ENCODE measurements at regions not wholly inside any gene's neighbourhood (a gene's known extent, or its start where the extent isn't known, plus 50 kb on each side); places are given as distances from the start of the nearest gene placed in this dataset.
A peak's percentile ranks its signal among the peaks of the same experiment; 100 is the strongest.

GRCh38 chr20:53879048-53879684 is 191.2 kb downstream of the BCAS1 start:
- Mint-ChIP-seq H3K4me3 (no peak overlapping the region), H3K9me3 (peaks cover 0 to 4% (median 0%) of the 10 kb centered on the region in 11 donors), H3K27ac (peak overlapping the region in 2 of 9 donors; percentile 23 to 35), H3K27me3 (no peaks in the 10 kb centered on the region), H3K4me1 (peaks cover 0 to 29% (median 13%) of the 10 kb centered on the region in 7 donors), H3K36me3 (peaks cover 0 to 4% (median 0%) of the 10 kb centered on the region in 5 donors)
- Histone ChIP-seq H3K9me3 (ENCODE audit: control insufficient read depth in 2 of 3, low read length in 3 of 3) (no peaks in the 10 kb centered on the region), H3K27me3 (ENCODE audit: control insufficient read depth in 2 of 2, insufficient read depth in 2 of 2, low read length in 2 of 2) (no peaks in the 10 kb centered on the region), H3K4me3 (ENCODE audit: low read length) (no peak overlapping the region), H3K27ac (ENCODE audit: low read depth, low read length) (no peak overlapping the region), H3K36me3 (ENCODE audit: control insufficient read depth in 2 of 3, insufficient read depth in 3 of 3, low read length in 3 of 3) (no peaks in the 10 kb centered on the region), H3K4me1 (ENCODE audit: control insufficient read depth in 2 of 2, insufficient read depth in 2 of 2, low read length in 2 of 2) (peaks cover 0 to 3% of the 10 kb centered on the region in 2 donors)
- no peak for ATAC-seq
- POLR2A ChIA-PET: interaction anchor here (0.7 kb wide), 1 partner anchor 13 kb away, joined by 3 read pairs; no protein-coding TSS in a partner anchor
- intact Hi-C loops (cut with micrococcal nuclease): no loop called here
- CTCF ChIA-PET: interaction anchor here (1.9 kb wide), 1 partner anchor 37 kb away, joined by 5 read pairs; no protein-coding TSS in a partner anchor
- DNase-seq: no peak

GRCh38 chr20:53878262-53879047 is 191.9 kb downstream of the BCAS1 start:
- Mint-ChIP-seq H3K27ac (peak overlapping the region in 3 of 9 donors; percentile 6 to 23 (median 14)), H3K36me3 (peaks cover 0 to 4% (median 0%) of the 10 kb centered on the region in 5 donors), H3K4me3 (no peak overlapping the region), H3K4me1 (peaks cover 2 to 31% (median 15%) of the 10 kb centered on the region in 7 donors), H3K9me3 (peaks cover 0 to 4% (median 0%) of the 10 kb centered on the region in 11 donors), H3K27me3 (no peaks in the 10 kb centered on the region)
- no peak for DNase-seq
- ChIA-PET CTCF (interaction anchor here (1.9 kb wide), 1 partner anchor 37 kb away, joined by 5 read pairs; no protein-coding TSS in a partner anchor), POLR2A (no interaction called here)
- Histone ChIP-seq H3K27me3 (ENCODE audit: control insufficient read depth in 2 of 2, insufficient read depth in 2 of 2, low read length in 2 of 2) (no peaks in the 10 kb centered on the region), H3K36me3 (ENCODE audit: control insufficient read depth in 2 of 3, insufficient read depth in 3 of 3, low read length in 3 of 3) (no peaks in the 10 kb centered on the region), H3K4me3 (ENCODE audit: low read length) (no peak overlapping the region), H3K27ac (ENCODE audit: low read depth, low read length) (no peak overlapping the region), H3K4me1 (ENCODE audit: control insufficient read depth in 2 of 2, insufficient read depth in 2 of 2, low read length in 2 of 2) (peaks cover 4 to 5% of the 10 kb centered on the region in 2 donors), H3K9me3 (ENCODE audit: control insufficient read depth in 2 of 3, low read length in 3 of 3) (no peaks in the 10 kb centered on the region)
- intact Hi-C loops (cut with micrococcal nuclease): no loop called here
- ATAC-seq: no peak

GRCh38 chr20:53876956-53877355 is 193.4 kb downstream of the BCAS1 start:
- Mint-ChIP-seq H3K36me3 (no peaks in the 10 kb centered on the region), H3K27ac (peak overlapping the region in 3 of 9 donors; percentile 58 to 70 (median 62)), H3K4me1 (peaks cover 17 to 46% (median 30%) of the 10 kb centered on the region in 7 donors), H3K4me3 (no peak overlapping the region), H3K9me3 (peaks cover 0 to 5% (median 0%) of the 10 kb centered on the region in 11 donors), H3K27me3 (no peaks in the 10 kb centered on the region)
- CTCF ChIA-PET: interaction anchor here (0.7 kb wide), 1 partner anchor 121 kb away, joined by 3 read pairs; no protein-coding TSS in a partner anchor
- Histone ChIP-seq H3K27ac (ENCODE audit: low read depth, low read length) (no peak overlapping the region), H3K4me1 (ENCODE audit: control insufficient read depth in 2 of 2, insufficient read depth in 2 of 2, low read length in 2 of 2) (peaks cover 16 to 18% of the 10 kb centered on the region in 2 donors), H3K4me3 (ENCODE audit: low read length) (no peak overlapping the region), H3K27me3 (ENCODE audit: control insufficient read depth in 2 of 2, insufficient read depth in 2 of 2, low read length in 2 of 2) (no peaks in the 10 kb centered on the region), H3K36me3 (ENCODE audit: control insufficient read depth in 2 of 3, insufficient read depth in 3 of 3, low read length in 3 of 3) (no peaks in the 10 kb centered on the region), H3K9me3 (ENCODE audit: control insufficient read depth in 2 of 3, low read length in 3 of 3) (no peaks in the 10 kb centered on the region)
- POLR2A ChIA-PET: no interaction called here
- DNase-seq (no peak), ATAC-seq (no peak)
- intact Hi-C loops (cut with micrococcal nuclease): no loop called here

- H3K27ac Mint-ChIP-seq: peak overlapping the region in 3 of 9 donors; percentile 62 to 93 (median 70)
- ATAC-seq: no peak
- peak overlapping the region in 1 of 10 donors; percentile 38 for H3K4me3 Mint-ChIP-seq
- Histone ChIP-seq H3K27ac (ENCODE audit: low read depth, low read length) (no peak overlapping the region), H3K4me3 (ENCODE audit: low read length) (no peak overlapping the region), H3K36me3 (ENCODE audit: control insufficient read depth in 2 of 3, insufficient read depth in 3 of 3, low read length in 3 of 3) (no peaks in the 10 kb centered on the region), H3K9me3 (ENCODE audit: control insufficient read depth in 2 of 3, low read length in 3 of 3) (no peaks in the 10 kb centered on the region), H3K27me3 (ENCODE audit: control insufficient read depth in 2 of 2, insufficient read depth in 2 of 2, low read length in 2 of 2) (no peaks in the 10 kb centered on the region), H3K4me1 (ENCODE audit: control insufficient read depth in 2 of 2, insufficient read depth in 2 of 2, low read length in 2 of 2) (peaks cover 21 to 23% of the 10 kb centered on the region in 2 donors)
- H3K27me3 Mint-ChIP-seq: no peaks in the 10 kb centered on the region
- no peak for DNase-seq
- POLR2A ChIA-PET: no interaction called here
- intact Hi-C loops (cut with micrococcal nuclease): no loop called here
- CTCF ChIA-PET: interaction anchor here (0.7 kb wide), 1 partner anchor 120 kb away, joined by 3 read pairs; no protein-coding TSS in a partner anchor
- H3K36me3 Mint-ChIP-seq: no peaks in the 10 kb centered on the region
- H3K4me1 Mint-ChIP-seq: peaks cover 20 to 51% (median 34%) of the 10 kb centered on the region in 7 donors
- peaks cover 0 to 5% (median 0%) of the 10 kb centered on the region in 11 donors for H3K9me3 Mint-ChIP-seq
Measured at GRCh38 chr20:53876470-53876869, 193.9 kb downstream of the BCAS1 start.

- POLR2A ChIA-PET: interaction anchor here (1.0 kb wide), 1 partner anchor 10 kb away, joined by 3 read pairs; no protein-coding TSS in a partner anchor
- H3K4me1 Mint-ChIP-seq: peaks cover 22 to 54% (median 39%) of the 10 kb centered on the region in 7 donors
- no peak for ATAC-seq
Measured at GRCh38 chr20:53875452-53875851, 194.9 kb downstream of the BCAS1 start.

GRCh38 chr20:53874706-53875105 is 195.7 kb downstream of the BCAS1 start:
- no peak for ATAC-seq
- ChIA-PET POLR2A (interaction anchor here (0.7 to 0.9 kb wide), 2 partner anchors 41 to 249 kb away, joined by 3 read pairs; no protein-coding TSS in a partner anchor), CTCF (interaction anchor here (0.7 kb wide), 2 partner anchors 32 to 65 kb away, joined by 3 to 7 read pairs; no protein-coding TSS in a partner anchor)
- H3K4me1 Mint-ChIP-seq: peaks cover 24 to 56% (median 43%) of the 10 kb centered on the region in 7 donors
- no peaks in the 10 kb centered on the region for H3K36me3 Mint-ChIP-seq
- no peaks in the 10 kb centered on the region for H3K27me3 ChIP-seq (ENCODE audit: control insufficient read depth in 2 of 2, insufficient read depth in 2 of 2, low read length in 2 of 2)
- no peak for DNase-seq
- H3K4me3 Mint-ChIP-seq: no peak overlapping the region
- peaks cover 0 to 5% (median 0%) of the 10 kb centered on the region in 11 donors for H3K9me3 Mint-ChIP-seq
- peaks cover 37 to 38% of the 10 kb centered on the region in 2 donors for H3K4me1 ChIP-seq (ENCODE audit: control insufficient read depth in 2 of 2, insufficient read depth in 2 of 2, low read length in 2 of 2)
- no peaks in the 10 kb centered on the region for H3K36me3 ChIP-seq (ENCODE audit: control insufficient read depth in 2 of 3, insufficient read depth in 3 of 3, low read length in 3 of 3)
- H3K27ac ChIP-seq (ENCODE audit: low read depth, low read length): no peak overlapping the region
- H3K27ac Mint-ChIP-seq: peak overlapping the region in 5 of 9 donors; percentile 7 to 65 (median 37)
- intact Hi-C loops (cut with micrococcal nuclease): loop anchor here in 1 of 2 donors (5.0 kb wide), 1 partner anchor 63 kb away; no protein-coding TSS in a partner anchor
- no peaks in the 10 kb centered on the region for H3K27me3 Mint-ChIP-seq
- H3K4me3 ChIP-seq (ENCODE audit: low read length): no peak overlapping the region
- no peaks in the 10 kb centered on the region for H3K9me3 ChIP-seq (ENCODE audit: control insufficient read depth in 2 of 3, low read length in 3 of 3)

More at GRCh38 chr20:53875452-53875851, 194.9 kb downstream of the BCAS1 start:
- no peak for DNase-seq
- peak overlapping the region in 2 of 10 donors; percentile 20 to 22 for H3K4me3 Mint-ChIP-seq
- no peaks in the 10 kb centered on the region for H3K27me3 ChIP-seq (ENCODE audit: control insufficient read depth in 2 of 2, insufficient read depth in 2 of 2, low read length in 2 of 2)
- H3K9me3 Mint-ChIP-seq: peaks cover 0 to 5% (median 0%) of the 10 kb centered on the region in 11 donors
- CTCF ChIA-PET: no interaction called here
- intact Hi-C loops (cut with micrococcal nuclease): no loop called here
- H3K27ac Mint-ChIP-seq: peak overlapping the region in 5 of 9 donors; percentile 7 to 65 (median 15)
- no peaks in the 10 kb centered on the region for H3K9me3 ChIP-seq (ENCODE audit: control insufficient read depth in 2 of 3, low read length in 3 of 3)
- H3K36me3 Mint-ChIP-seq: no peaks in the 10 kb centered on the region
- H3K27me3 Mint-ChIP-seq: no peaks in the 10 kb centered on the region
- H3K4me3 ChIP-seq (ENCODE audit: low read length): no peak overlapping the region
- no peaks in the 10 kb centered on the region for H3K36me3 ChIP-seq (ENCODE audit: control insufficient read depth in 2 of 3, insufficient read depth in 3 of 3, low read length in 3 of 3)
- peaks cover 30 to 31% of the 10 kb centered on the region in 2 donors for H3K4me1 ChIP-seq (ENCODE audit: control insufficient read depth in 2 of 2, insufficient read depth in 2 of 2, low read length in 2 of 2)
- no peak overlapping the region for H3K27ac ChIP-seq (ENCODE audit: low read depth, low read length)
